SK-N-SH (cell line): ENCODE measurements at regions not wholly inside any gene's neighbourhood (a gene's known extent, or its start where the extent isn't known, plus 50 kb on each side); places are given as distances from the start of the nearest gene placed in this dataset.

Experiments
- CTCF ChIA-PET: fragments of 300-600, 350-600 bp; formaldehyde crosslinking; extraction: SDS; loops from one replicate; lab custom pipeline; 2021; lab: Yijun Ruan, JAX
- POLR2A ChIA-PET: fragments of 350-600 bp; sonication (Branson Sonifier 250); formaldehyde crosslinking; extraction: SDS; loops from one replicate; lab custom pipeline; 2020; ENCODE audit warnings: antibody characterized with exemption, inconsistent platforms; lab: Yijun Ruan, JAX
- DNase-seq: peaks from one replicate; pipeline ENCODE4 v3.0.0; 2012
- H2AFZ ChIP-seq: fragments of 200-600 bp; sonication (generic); 2 replicates; pipeline ENCODE4 v1.8.1; 2016; ENCODE audit warnings: antibody characterized with exemption, mild to moderate bottlenecking, low read depth
- H3F3A ChIP-seq: fragments of 200-600 bp; sonication (generic); replicated peaks from 2 replicates; pipeline ENCODE3; 2016; ENCODE audit warnings: antibody characterized with exemption, mild to moderate bottlenecking; ENCODE audit not compliant: insufficient read depth
- H3K27ac ChIP-seq, 2 experiments: fragments of 200-500 bp in 1 of 2; fragments of 200-600 bp in 1 of 2; sonication (Bioruptor generic) in 1 of 2; sonication (generic), shearing (Covaris generic) in 1 of 2; 2 replicates each; pipeline versions ENCODE4 v1.5.1 to v1.6.1; 2014 to 2016; ENCODE audit warnings: low read depth in 2 of 2, inconsistent platforms in 1 of 2, low read length in 1 of 2, mild to moderate bottlenecking in 1 of 2, mixed read lengths in 1 of 2
- H3K27me3 ChIP-seq: fragments of 200-600 bp; sonication (generic), shearing (Covaris generic); 2 replicates; pipeline ENCODE4 v1.6.1; 2016; ENCODE audit warnings: mixed run types; ENCODE audit not compliant: insufficient read depth
- H3K36me3 ChIP-seq, 2 experiments: fragments of 200-500 bp in 1 of 2; fragments of 200-600 bp in 1 of 2; sonication (Bioruptor generic) in 1 of 2; sonication (generic) in 1 of 2; replicated peaks in 1 of 2; 2 replicates each; pipeline versions ENCODE3 to v1.5.1; 2014 to 2016; ENCODE audit warnings: low read length in 1 of 2, mild to moderate bottlenecking in 1 of 2; ENCODE audit not compliant: insufficient read depth in 2 of 2, control insufficient read depth in 1 of 2
- H3K4me1 ChIP-seq, 2 experiments: fragments of 200-500 bp in 1 of 2; fragments of 200-600 bp in 1 of 2; sonication (Bioruptor generic) in 1 of 2; sonication (generic), shearing (Covaris generic) in 1 of 2; 2 replicates each; pipeline versions ENCODE4 v1.5.1 to v1.6.1; 2014 to 2016; ENCODE audit warnings: low read depth in 1 of 2, low read length in 1 of 2, mixed run types in 1 of 2; ENCODE audit not compliant: insufficient read depth in 2 of 2, control insufficient read depth in 1 of 2
- H3K4me2 ChIP-seq: fragments of 200-600 bp; sonication (generic), shearing (Covaris generic); 2 replicates; pipeline ENCODE4 v1.6.1; 2017; ENCODE audit warnings: mixed run types
- H3K4me3 ChIP-seq, 2 experiments: fragments of 200-500 bp in 1 of 2; fragments of 200-600 bp in 1 of 2; sonication (Bioruptor generic) in 1 of 2; sonication (generic), shearing (Covaris generic) in 1 of 2; 2 replicates each; pipeline versions ENCODE4 v1.5.1 to v1.8.1; 2014 to 2016; ENCODE audit warnings: low read depth in 2 of 2, inconsistent platforms in 1 of 2, low read length in 1 of 2, mild to moderate bottlenecking in 1 of 2, mixed read lengths in 1 of 2, moderate library complexity in 1 of 2
- H3K79me2 ChIP-seq: fragments of 200-600 bp; sonication (generic); 2 replicates; pipeline ENCODE4 v1.8.1; 2017; ENCODE audit warnings: mild to moderate bottlenecking; ENCODE audit not compliant: insufficient read depth
- H3K9ac ChIP-seq: fragments of 200-600 bp; sonication (generic); 2 replicates; pipeline ENCODE4 v1.6.1; 2017; ENCODE audit warnings: mixed run types
- H3K9me2 ChIP-seq: fragments of 200-600 bp; sonication (generic); 2 replicates; pipeline ENCODE4 v1.6.1; 2017; ENCODE audit warnings: mixed run types
- H3K9me3 ChIP-seq: fragments of 200-600 bp; sonication (generic); 2 replicates; pipeline ENCODE4 v1.6.1; 2017; ENCODE audit warnings: mixed run types, mild to moderate bottlenecking, moderate library complexity
- H4K20me1 ChIP-seq: fragments of 200-600 bp; sonication (generic); 2 replicates; pipeline ENCODE4 v1.6.1; 2017; ENCODE audit warnings: mild to moderate bottlenecking, mixed run types; ENCODE audit not compliant: insufficient read depth
- CHD2 ChIP-seq: fragments of 150-350 bp; IDR thresholded peaks from 2 replicates; pipeline ENCODE4 v1.6.1; 2018; ENCODE audit warnings: low read length; ENCODE audit not compliant: partially characterized antibody
- CTCF ChIP-seq: fragments of 200-600 bp; sonication (generic); IDR thresholded peaks from 2 replicates; pipeline ENCODE4 v1.6.1; 2017; ENCODE audit warnings: antibody characterized with exemption, mild to moderate bottlenecking, moderate library complexity
- FOSL2 ChIP-seq: IDR thresholded peaks from 2 replicates; pipeline ENCODE4 v1.4.0; 2012; ENCODE audit warnings: low read depth, mild to moderate bottlenecking, moderate library complexity, borderline replicate concordance
- FOXJ3 ChIP-seq: sonication (generic); formaldehyde crosslinking; IDR thresholded peaks from 2 replicates; pipeline ENCODE4 v1.5.1; 2020; ENCODE audit warnings: mild to moderate bottlenecking, missing genetic modification reagents
- JUND ChIP-seq: IDR thresholded peaks from 2 replicates; pipeline ENCODE4 v1.4.0; 2012
- NFIC ChIP-seq: IDR thresholded peaks from 2 replicates; pipeline ENCODE4 v1.4.0; 2012; ENCODE audit warnings: borderline replicate concordance
- NRF1 ChIP-seq: IDR thresholded peaks from 2 replicates; pipeline ENCODE4 v1.6.1; 2012; ENCODE audit warnings: low read depth, mild to moderate bottlenecking, low read length
- SIN3A ChIP-seq: IDR thresholded peaks from 2 replicates; pipeline ENCODE4 v1.6.1; 2012; ENCODE audit warnings: low read depth, mild to moderate bottlenecking, low read length, moderate library complexity, borderline replicate concordance
- TAF1 ChIP-seq: IDR thresholded peaks from 2 replicates; pipeline ENCODE4 v1.6.1; 2012; ENCODE audit warnings: low read depth, mild to moderate bottlenecking, low read length, moderate library complexity, borderline replicate concordance
- TCF12 ChIP-seq: IDR thresholded peaks from 2 replicates; pipeline ENCODE4 v1.4.0; 2012
- USF2 ChIP-seq: fragments of 150-350 bp; IDR thresholded peaks from 2 replicates; pipeline ENCODE4 v1.6.1; 2017; ENCODE audit warnings: antibody characterized with exemption, low read length, low read depth, borderline replicate concordance
- YY1 ChIP-seq: IDR thresholded peaks from 2 replicates; pipeline ENCODE4 v1.4.0; 2012; ENCODE audit warnings: low read depth, mild to moderate bottlenecking
- ZBTB33 ChIP-seq: IDR thresholded peaks from 2 replicates; pipeline ENCODE4 v1.4.0; 2012; ENCODE audit warnings: low read depth, borderline replicate concordance
- WGBS: methylation state at CpG from one replicate; pipeline ENCODE4 v1.1.6; 2017; ENCODE audit warnings: low lambda C conversion rate; 5-methylcytosine and 5-hydroxymethylcytosine counted together

GRCh38 chr6:67265996-67266921 lies 1368.8 kb upstream of the ADGRB3 start:
- H3K9me2 ChIP-seq: no peaks in the 10 kb centered on the region
- no peak overlapping the region for H3K4me3 ChIP-seq
- no peaks in the 10 kb centered on the region for H3K4me1 ChIP-seq
- ChIA-PET POLR2A (no interaction called here), CTCF (interaction anchor here (1.1 kb wide), 1 partner anchor 15 kb away, joined by 3 read pairs; no protein-coding TSS in a partner anchor)
- no peaks in the 10 kb centered on the region for H3K79me2 ChIP-seq
- peaks cover 8% of the 10 kb centered on the region; the same call in 1 of the 2 replicates for H3K9me3 ChIP-seq
- no peaks in the 10 kb centered on the region for H3K27me3 ChIP-seq
- H3K4me2 ChIP-seq: no peak overlapping the region
- TF ChIP-seq ZBTB33 (no peak), FOSL2 (no peak), USF2 (no peak), CHD2 (no peak), TCF12 (no peak), FOXJ3 (CRISPR knock-in tag) (no peak), SIN3A (no peak), NFIC (no peak), TAF1 (no peak), YY1 (no peak), JUND (no peak), CTCF (no peak), NRF1 (no peak)
- no peak overlapping the region for H3K9ac ChIP-seq
- no peaks in the 10 kb centered on the region for H4K20me1 ChIP-seq
- H2AFZ ChIP-seq: no peak overlapping the region
- H3K36me3 ChIP-seq: no peaks in the 10 kb centered on the region
- DNase-seq: no peak
- 62% methylated on average over 11 of the region's 20 CpGs for WGBS
- H3F3A ChIP-seq: no peaks in the 10 kb centered on the region
- no peak overlapping the region for H3K27ac ChIP-seq
